Lower leg skin (tissue), 4 donors: ENCODE measurements at regions not wholly inside any gene's neighbourhood (a gene's known extent, or its start where the extent isn't known, plus 50 kb on each side); places are given as distances from the start of the nearest gene placed in this dataset.
A peak's percentile ranks its signal among the peaks of the same experiment; 100 is the strongest.

Experiments used
- DNase-seq, 2 donors: peaks; one replicate each; pipeline ENCODE4 v3.0.0-alpha.2; 2019; ENCODE audit warnings: low spot score in 2 of 2
- H3K4me3 ChIP-seq: fragments of 200-600 bp; sonication (generic); 2 replicates; pipeline ENCODE4 v1.5.1; 2017; ENCODE audit warnings: mild to moderate bottlenecking, low read depth; ENCODE audit not compliant: poor library complexity, severe bottlenecking
- CTCF ChIP-seq, 3 donors: fragments of 450-650 bp; IDR thresholded peaks; one replicate each; pipeline ENCODE4 v1.5.1; 2016; ENCODE audit warnings: antibody characterized with exemption in 3 of 3, mild to moderate bottlenecking in 3 of 3, moderate library complexity in 2 of 3
- POLR2A ChIP-seq, 2 donors: fragments of 450-650 bp; IDR thresholded peaks; one replicate each; pipeline ENCODE4 v1.6.1; 2016 to 2017; ENCODE audit warnings: antibody characterized with exemption in 2 of 2, mild to moderate bottlenecking in 1 of 2, moderate library complexity in 1 of 2
- WGBS, 2 donors: methylation state at CpG; one replicate each; pipeline ENCODE4 v1.1.5; 2018; 5-methylcytosine and 5-hydroxymethylcytosine counted together
- intact Hi-C: fragments of 100-400 bp; cut with DNase I; formaldehyde crosslinking; loops from one replicate; pipeline ENCODE4 v1.15.0; 2023; ENCODE audit warnings: low total_unique reads

- intact Hi-C loops, result no loop called here
- DNase-seq, result no peak
- H3K4me3 ChIP-seq, result no peak overlapping the region
- TF ChIP-seq CTCF (IDR thresholded peaks at IDR 0.05), result no peak
- no peak for TF ChIP-seq POLR2A (IDR thresholded peaks at IDR 0.05)
Measured at GRCh38 chr5:159784993-159785392, 131.3 kb upstream of the ADRA1B start.

GRCh38 chr5:159785656-159786055 lies 130.6 kb upstream of the ADRA1B start:
- intact Hi-C loops, result no loop called here
- WGBS, 2 donors, result 58 to 66% methylated on average over 3 of the region's 3 CpGs
- no peak overlapping the region for H3K4me3 ChIP-seq
- TF ChIP-seq POLR2A (IDR thresholded peaks at IDR 0.05) (no peak), CTCF (IDR thresholded peaks at IDR 0.05) (no peak)
- DNase-seq, result no peak

- intact Hi-C loops, result no loop called here
- H3K4me3 ChIP-seq, result no peak overlapping the region
- 85 to 90% methylated on average over 3 of the region's 3 CpGs for WGBS, 2 donors
- no peak for TF ChIP-seq POLR2A (IDR thresholded peaks at IDR 0.05)
- no peak for TF ChIP-seq CTCF (IDR thresholded peaks at IDR 0.05)
- DNase-seq, result no peak
Measured at GRCh38 chr5:159786201-159786600, 130.1 kb upstream of the ADRA1B start.

- intact Hi-C loops, result no loop called here
- peak; percentile 81 to 93 for DNase-seq
- TF ChIP-seq CTCF (IDR thresholded peaks at IDR 0.05) (no peak), POLR2A (IDR thresholded peaks at IDR 0.05) (no peak)
- no peak overlapping the region for H3K4me3 ChIP-seq
- 69 to 75% methylated on average over 14 of the region's 14 CpGs for WGBS, 2 donors
Measured at GRCh38 chr5:159786901-159787691, 129.2 kb upstream of the ADRA1B start.

GRCh38 chr5:159787837-159788236 lies 128.4 kb upstream of the ADRA1B start:
- TF ChIP-seq CTCF (IDR thresholded peaks at IDR 0.05), result no peak
- no peak for TF ChIP-seq POLR2A (IDR thresholded peaks at IDR 0.05)
- no peak for DNase-seq
- H3K4me3 ChIP-seq, result no peak overlapping the region
- WGBS, 2 donors, result 46 to 60% methylated on average over 2 of the region's 2 CpGs
- intact Hi-C loops, result no loop called here

GRCh38 chr5:159788835-159789331 lies 127.4 kb upstream of the ADRA1B start:
- DNase-seq, result no peak
- TF ChIP-seq CTCF (IDR thresholded peaks at IDR 0.05) (no peak), POLR2A (IDR thresholded peaks at IDR 0.05) (no peak)
- intact Hi-C loops, result no loop called here
- 70 to 75% methylated on average over 5 of the region's 5 CpGs for WGBS, 2 donors
- H3K4me3 ChIP-seq, result no peak overlapping the region
